CD4-positive, alpha-beta T cell treated with Interleukin-17A for 1 hour (primary cell): ENCODE measurements at regions not wholly inside any gene's neighbourhood (a gene's known extent, or its start where the extent isn't known, plus 50 kb on each side); places are given as distances from the start of the nearest gene placed in this dataset.
"Not testable (repeated sequence)": the region's sequence is repeated elsewhere in the genome, so short reads cannot be mapped to it uniquely, and the experiment has no call there.

Source experiments
- DNase-seq: peaks from one replicate; pipeline ENCODE4 v3.0.0-alpha.2; 2020

- DNase-seq = no peak
Observed at GRCh38 chr19:30245401-30246039, 126.7 kb upstream of the ZNF536 start.

GRCh38 chr19:30249911-30250310 lies 122.3 kb upstream of the ZNF536 start:
- no peak for DNase-seq

- DNase-seq = no peak
Observed at GRCh38 chr19:30252214-30252613, 120.0 kb upstream of the ZNF536 start.

GRCh38 chr19:30253581-30253996 lies 118.6 kb upstream of the ZNF536 start:
- DNase-seq = no peak

GRCh38 chr19:30254158-30254557 lies 118.0 kb upstream of the ZNF536 start:
- DNase-seq = no peak

- no peak for DNase-seq
Observed at GRCh38 chr19:30254789-30255188, 117.4 kb upstream of the ZNF536 start.

- no peak for DNase-seq
Observed at GRCh38 chr19:30255791-30256495, 116.2 kb upstream of the ZNF536 start.

GRCh38 chr19:30256496-30256850 lies 115.7 kb upstream of the ZNF536 start:
- no peak for DNase-seq

GRCh38 chr19:30263830-30264381 lies 108.3 kb upstream of the ZNF536 start:
- no peak for DNase-seq

GRCh38 chr19:30265918-30266317 lies 106.3 kb upstream of the ZNF536 start:
- DNase-seq = not testable (repeated sequence)

GRCh38 chr19:30266687-30267086 lies 105.5 kb upstream of the ZNF536 start:
- no peak for DNase-seq

- no peak for DNase-seq
Observed at GRCh38 chr19:30267332-30267731, 104.9 kb upstream of the ZNF536 start.

GRCh38 chr19:30268601-30269000 lies 103.6 kb upstream of the ZNF536 start:
- no peak for DNase-seq

GRCh38 chr19:30269638-30270037 lies 102.5 kb upstream of the ZNF536 start:
- no peak for DNase-seq

GRCh38 chr19:30271816-30272215 lies 100.4 kb upstream of the ZNF536 start:
- DNase-seq = no peak

- no peak for DNase-seq
Observed at GRCh38 chr19:30272554-30272953, 99.6 kb upstream of the ZNF536 start.

GRCh38 chr19:30273184-30273583 lies 99.0 kb upstream of the ZNF536 start:
- no peak for DNase-seq

GRCh38 chr19:30274987-30275386 lies 97.2 kb upstream of the ZNF536 start:
- DNase-seq = no peak

- DNase-seq = no peak
Observed at GRCh38 chr19:30276011-30276882, 95.9 kb upstream of the ZNF536 start.

GRCh38 chr19:30276883-30277280 lies 95.3 kb upstream of the ZNF536 start:
- DNase-seq = no peak

GRCh38 chr19:30277941-30278881 lies 94.0 kb upstream of the ZNF536 start:
- no peak for DNase-seq

GRCh38 chr19:30278882-30279254 lies 93.3 kb upstream of the ZNF536 start:
- DNase-seq = no peak
